ENCODE measurements at regions not wholly inside any gene's neighbourhood (a gene's known extent, or its start where the extent isn't known, plus 50 kb on each side); places are given as distances from the start of the nearest gene placed in this dataset.

DNA sequence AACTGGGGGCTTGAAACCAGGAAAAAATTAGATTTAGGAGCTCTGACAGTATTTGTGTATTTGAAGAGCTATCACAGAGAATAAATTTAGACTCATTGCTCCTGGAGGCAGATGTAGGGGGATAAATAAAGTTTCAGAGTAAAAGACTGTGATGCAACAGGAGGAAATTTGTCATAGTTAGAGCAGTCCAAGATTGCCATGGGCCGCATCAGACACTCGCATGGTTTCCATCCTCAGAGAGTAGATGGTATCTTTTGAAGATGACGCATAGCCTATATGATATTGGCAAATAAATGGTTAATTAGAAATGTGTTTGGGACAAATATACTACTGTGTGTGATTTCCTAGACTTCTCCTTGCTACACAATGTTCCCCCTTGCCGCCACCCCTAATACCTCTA is 170.5 kb downstream of the FTCDNL1 start:
- Histone ChIP-seq H3K4me1 (no peaks in the 10 kb centered on the region), H3K36me3 (no peaks in the 10 kb centered on the region), H3K27ac (no peak overlapping the region), H3K9me3 (no peaks in the 10 kb centered on the region), H3K4me3 (no peak overlapping the region), H3K27me3 (replicated peaks in 1 of 7) (no peaks in the 10 kb centered on the region)
- TF ChIP-seq POLR2A (IDR thresholded peaks at IDR 0.05) (no peak), POLR2AphosphoS5 (IDR thresholded peaks at IDR 0.05) (no peak)
- TF ChIP-seq, protein P1, sequence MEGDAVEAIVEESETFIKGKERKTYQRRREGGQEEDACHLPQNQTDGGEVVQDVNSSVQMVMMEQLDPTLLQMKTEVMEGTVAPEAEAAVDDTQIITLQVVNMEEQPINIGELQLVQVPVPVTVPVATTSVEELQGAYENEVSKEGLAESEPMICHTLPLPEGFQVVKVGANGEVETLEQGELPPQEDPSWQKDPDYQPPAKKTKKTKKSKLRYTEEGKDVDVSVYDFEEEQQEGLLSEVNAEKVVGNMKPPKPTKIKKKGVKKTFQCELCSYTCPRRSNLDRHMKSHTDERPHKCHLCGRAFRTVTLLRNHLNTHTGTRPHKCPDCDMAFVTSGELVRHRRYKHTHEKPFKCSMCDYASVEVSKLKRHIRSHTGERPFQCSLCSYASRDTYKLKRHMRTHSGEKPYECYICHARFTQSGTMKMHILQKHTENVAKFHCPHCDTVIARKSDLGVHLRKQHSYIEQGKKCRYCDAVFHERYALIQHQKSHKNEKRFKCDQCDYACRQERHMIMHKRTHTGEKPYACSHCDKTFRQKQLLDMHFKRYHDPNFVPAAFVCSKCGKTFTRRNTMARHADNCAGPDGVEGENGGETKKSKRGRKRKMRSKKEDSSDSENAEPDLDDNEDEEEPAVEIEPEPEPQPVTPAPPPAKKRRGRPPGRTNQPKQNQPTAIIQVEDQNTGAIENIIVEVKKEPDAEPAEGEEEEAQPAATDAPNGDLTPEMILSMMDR (IDR thresholded peaks at IDR 0.05 in 8 of 11, conservative IDR thresholded peaks at IDR 0.05 in 3 of 11), result no peak
- WGBS, 5 donors, result 88 to 98% (median 93%) methylated on average over 4 of the region's 4 CpGs
- DNase-seq, result no peak
- intact Hi-C loops (cut with DNase I; ENCODE audit: low total_unique reads), result no loop called here

DNA sequence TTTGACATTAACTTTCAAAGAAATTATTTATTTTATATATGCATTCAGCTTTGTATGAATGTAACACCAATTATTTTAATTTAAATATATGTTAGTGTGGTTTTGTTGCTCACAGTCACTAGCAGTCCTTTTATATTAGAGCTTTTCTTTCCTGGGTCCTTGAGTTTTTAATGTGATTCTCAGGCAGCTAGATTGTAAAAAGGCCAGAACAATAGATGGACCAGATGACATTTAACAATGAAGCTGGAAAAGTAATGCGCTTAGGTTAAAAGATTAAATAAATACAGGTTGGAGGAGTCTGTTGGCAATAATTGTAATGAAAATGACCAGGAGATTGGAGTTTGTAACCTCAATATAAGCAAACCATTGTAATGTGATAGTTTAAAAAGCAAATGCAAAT is 171.1 kb downstream of the FTCDNL1 start:
- Histone ChIP-seq H3K4me3 (no peak overlapping the region), H3K36me3 (no peaks in the 10 kb centered on the region), H3K4me1 (no peaks in the 10 kb centered on the region), H3K27ac (no peak overlapping the region), H3K27me3 (replicated peaks in 1 of 7) (no peaks in the 10 kb centered on the region), H3K9me3 (no peaks in the 10 kb centered on the region)
- no peak for DNase-seq
- 90 to 100% (median 93%) methylated on average over 1 of the region's 1 CpG for WGBS, 5 donors
- TF ChIP-seq POLR2A (IDR thresholded peaks at IDR 0.05), result no peak
- intact Hi-C loops (cut with DNase I; ENCODE audit: low total_unique reads), result no loop called here

DNA sequence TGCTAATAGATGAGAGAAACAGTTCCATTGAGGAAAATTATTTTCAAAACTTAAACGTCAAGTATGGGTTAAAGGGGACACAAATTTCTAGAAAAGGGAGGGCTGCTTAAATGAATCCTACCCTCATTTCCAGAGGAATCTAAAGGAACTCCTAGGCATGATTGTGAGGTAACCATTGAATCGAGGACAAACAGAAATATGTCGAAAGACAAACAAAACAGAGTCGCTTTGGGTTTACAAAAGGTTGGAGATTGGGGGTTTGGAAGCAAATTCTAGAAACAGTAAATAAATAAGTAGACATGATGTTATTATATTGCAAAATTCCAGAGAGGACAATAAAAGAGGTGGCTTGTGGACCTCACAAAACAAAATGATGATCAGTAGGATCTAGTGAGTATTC is 173.1 kb downstream of the FTCDNL1 start:
- no peak for TF ChIP-seq POLR2AphosphoS5 (IDR thresholded peaks at IDR 0.05)
- TF ChIP-seq, protein P1 (IDR thresholded peaks at IDR 0.05 in 8 of 11, conservative IDR thresholded peaks at IDR 0.05 in 3 of 11), result no peak
- TF ChIP-seq POLR2A (IDR thresholded peaks at IDR 0.05), result no peak
- no peak for DNase-seq
- Histone ChIP-seq H3K4me3 (no peak overlapping the region), H3K9me3 (no peaks in the 10 kb centered on the region), H3K4me1 (no peaks in the 10 kb centered on the region), H3K36me3 (no peaks in the 10 kb centered on the region), H3K27me3 (replicated peaks in 1 of 7) (no peaks in the 10 kb centered on the region), H3K27ac (no peak overlapping the region)
- WGBS, 5 donors, result 80 to 91% (median 90%) methylated on average over 4 of the region's 4 CpGs
- intact Hi-C loops (cut with DNase I; ENCODE audit: low total_unique reads), result no loop called here

DNA sequence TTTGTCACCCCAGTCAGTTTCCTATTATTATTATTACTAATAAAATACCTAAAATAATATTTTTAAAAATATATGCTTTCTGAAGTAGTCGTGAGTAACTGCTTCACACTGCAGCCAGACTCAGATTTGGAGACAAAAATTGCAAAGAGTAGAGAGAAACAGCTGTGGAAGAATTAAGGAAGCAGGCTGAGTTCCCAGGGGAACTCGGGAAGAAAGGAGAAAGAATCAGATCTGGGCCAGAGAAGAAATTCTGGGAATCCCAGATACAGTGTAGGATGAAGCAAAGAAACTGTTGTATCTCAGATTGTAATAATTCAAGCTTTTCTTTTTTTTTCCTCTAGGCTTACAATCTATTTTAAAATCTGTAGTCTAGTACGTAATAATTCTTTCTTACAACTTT is 182.3 kb downstream of the FTCDNL1 start:
- intact Hi-C loops (cut with DNase I; ENCODE audit: low total_unique reads), result no loop called here
- Histone ChIP-seq H3K27me3 (replicated peaks in 1 of 7) (peaks cover 0 to 18% (median 0%) of the 10 kb centered on the region in 7 donors), H3K36me3 (no peaks in the 10 kb centered on the region), H3K27ac (no peak overlapping the region), H3K4me1 (no peaks in the 10 kb centered on the region), H3K9me3 (no peaks in the 10 kb centered on the region), H3K4me3 (no peak overlapping the region)
- DNase-seq, result no peak
- WGBS, 5 donors, result 69 to 78% (median 72%) methylated on average over 3 of the region's 3 CpGs
- TF ChIP-seq POLR2AphosphoS5 (IDR thresholded peaks at IDR 0.05), result no peak

DNA sequence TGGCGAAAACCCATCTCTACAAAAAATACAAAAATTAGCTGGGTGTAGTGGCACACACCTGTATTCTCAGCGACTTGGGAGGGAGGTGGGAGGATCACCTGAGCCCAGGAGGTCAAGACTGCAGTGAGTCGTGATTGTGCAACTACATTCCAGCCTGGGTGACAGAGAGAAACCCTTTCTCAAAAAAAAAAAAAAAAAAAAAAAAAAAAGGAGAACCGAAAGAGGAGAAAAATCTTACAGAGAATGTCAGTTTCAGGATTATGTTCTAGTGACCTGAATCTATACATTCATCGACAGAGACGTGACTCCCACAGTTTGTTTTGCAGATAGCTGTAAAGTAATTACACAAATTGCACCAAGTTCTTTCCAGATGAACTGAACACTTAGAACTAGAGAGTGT is 187.8 kb downstream of the FTCDNL1 start:
- H3K4me1 ChIP-seq, result no peaks in the 10 kb centered on the region
- no peak for TF ChIP-seq POLR2A (IDR thresholded peaks at IDR 0.05)
- TF ChIP-seq POLR2AphosphoS5 (IDR thresholded peaks at IDR 0.05), result no peak
- TF ChIP-seq, protein P1 (IDR thresholded peaks at IDR 0.05 in 8 of 11, conservative IDR thresholded peaks at IDR 0.05 in 3 of 11), result no peak

More for the DNA sequence above, 187.8 kb downstream of the FTCDNL1 start:
- Histone ChIP-seq H3K4me3 (no peak overlapping the region), H3K27me3 (replicated peaks in 1 of 7) (peaks cover 0 to 30% (median 10%) of the 10 kb centered on the region in 7 donors), H3K9me3 (no peaks in the 10 kb centered on the region), H3K36me3 (no peaks in the 10 kb centered on the region), H3K27ac (no peak overlapping the region)
- no peak for DNase-seq
- whole genome bisulfite sequencing, 5 donors, result 61 to 71% (median 63%) methylated on average over 6 of the region's 6 CpGs
- intact Hi-C loops (cut with DNase I; ENCODE audit: low total_unique reads), result no loop called here

Measured in spleen (tissue), 11 donors.